HUES6 (cell line): ENCODE measurements at regions not wholly inside any gene's neighbourhood (a gene's known extent, or its start where the extent isn't known, plus 50 kb on each side); places are given as distances from the start of the nearest gene placed in this dataset.

Source experiments
- H3K27ac ChIP-seq: 2 replicates; pipeline ENCODE4 v1.7.0; 2013; ENCODE audit warnings: low read depth, mild to moderate bottlenecking, low read length, inconsistent platforms
- H3K27me3 ChIP-seq: 2 replicates; pipeline ENCODE4 v1.6.1; 2013; ENCODE audit warnings: low read length; ENCODE audit not compliant: control insufficient read depth, insufficient read depth
- H3K36me3 ChIP-seq: 2 replicates; pipeline ENCODE4 v1.6.1; 2013; ENCODE audit warnings: low read length; ENCODE audit not compliant: control insufficient read depth, insufficient read depth
- H3K4me1 ChIP-seq: 2 replicates; pipeline ENCODE4 v1.6.1; 2013; ENCODE audit warnings: low read length; ENCODE audit not compliant: control insufficient read depth, insufficient read depth
- H3K4me3 ChIP-seq: 2 replicates; pipeline ENCODE4 v1.5.1; 2013; ENCODE audit warnings: low read depth, low read length
- H3K9ac ChIP-seq: one replicate; pipeline ENCODE4 v1.6.1; 2013; ENCODE audit warnings: mild to moderate bottlenecking, low read length
- H3K9me3 ChIP-seq: 2 replicates; pipeline ENCODE4 v1.6.1; 2013; ENCODE audit warnings: low read depth, low read length; ENCODE audit not compliant: control insufficient read depth, insufficient read depth

DNA sequence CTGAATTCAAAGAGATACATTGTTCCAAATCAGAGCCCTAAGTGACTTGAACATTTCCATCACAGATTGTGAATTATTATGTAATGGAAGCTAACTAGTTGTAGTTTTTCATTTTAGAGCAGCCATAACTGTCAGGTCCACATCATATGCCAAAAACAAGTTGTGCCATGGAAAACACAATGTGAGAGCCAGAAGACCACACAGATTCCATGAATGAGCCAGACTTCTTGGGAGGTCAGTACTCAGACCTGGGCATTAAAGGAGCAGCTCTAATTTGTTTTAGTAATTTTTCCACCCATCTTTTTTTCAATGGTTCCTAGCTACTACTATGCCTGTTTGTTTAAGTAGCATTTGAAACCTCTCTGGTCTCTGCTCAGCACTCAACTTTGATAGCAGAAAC is 279.4 kb downstream of the FAT3 start:
- Histone ChIP-seq H3K4me1 (peaks cover 8% of the 10 kb centered on the region; the same call in 1 of the 2 replicates), H3K9ac (no peak overlapping the region), H3K27ac (no peak overlapping the region), H3K27me3 (no peaks in the 10 kb centered on the region), H3K9me3 (no peaks in the 10 kb centered on the region), H3K36me3 (no peaks in the 10 kb centered on the region), H3K4me3 (no peak overlapping the region)

GRCh38 chr11:92504534-92504933 is 279.9 kb downstream of the FAT3 start:
- no peaks in the 10 kb centered on the region for H3K9me3 ChIP-seq
- no peaks in the 10 kb centered on the region for H3K27me3 ChIP-seq
- H3K9ac ChIP-seq = no peak overlapping the region
- H3K4me3 ChIP-seq = no peak overlapping the region
- H3K4me1 ChIP-seq = peaks cover 8% of the 10 kb centered on the region; the same call in 1 of the 2 replicates
- H3K27ac ChIP-seq = no peak overlapping the region
- no peaks in the 10 kb centered on the region for H3K36me3 ChIP-seq

GRCh38 chr11:92505689-92506088 is 281.1 kb downstream of the FAT3 start:
- Histone ChIP-seq H3K4me1 (peaks cover 12% of the 10 kb centered on the region), H3K9me3 (no peaks in the 10 kb centered on the region), H3K27ac (no peak overlapping the region), H3K27me3 (no peaks in the 10 kb centered on the region), H3K36me3 (no peaks in the 10 kb centered on the region), H3K9ac (no peak overlapping the region), H3K4me3 (no peak overlapping the region)

- H3K4me1 ChIP-seq = peaks cover 24% of the 10 kb centered on the region
- H3K4me3 ChIP-seq = no peak overlapping the region
- no peaks in the 10 kb centered on the region for H3K36me3 ChIP-seq
- no peaks in the 10 kb centered on the region for H3K27me3 ChIP-seq
- H3K9me3 ChIP-seq = no peaks in the 10 kb centered on the region
- no peak overlapping the region for H3K27ac ChIP-seq
- H3K9ac ChIP-seq = no peak overlapping the region
Observed at GRCh38 chr11:92506809-92507336, 282.3 kb downstream of the FAT3 start.

DNA sequence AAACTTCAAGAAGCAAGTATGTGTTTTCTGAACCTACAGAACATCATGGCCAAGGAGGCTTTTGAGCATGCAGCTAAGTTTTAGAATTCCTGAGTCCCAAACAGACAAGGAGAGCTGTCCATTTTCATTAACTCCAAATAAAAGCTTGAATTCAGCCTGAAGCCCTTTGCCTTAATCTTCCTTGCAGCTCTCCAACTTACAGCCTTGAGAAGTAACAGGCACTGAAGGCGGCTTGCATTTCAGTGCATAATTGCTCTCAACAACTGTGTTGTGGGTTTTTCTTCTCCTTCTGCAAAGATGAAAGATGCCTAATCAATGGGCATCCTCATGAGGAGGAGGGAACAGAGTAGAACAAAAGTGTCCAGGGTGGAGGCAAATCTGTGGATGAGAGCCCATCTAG is 286.0 kb downstream of the FAT3 start:
- Histone ChIP-seq H3K4me1 (peaks cover 27% of the 10 kb centered on the region), H3K36me3 (no peaks in the 10 kb centered on the region), H3K4me3 (no peak overlapping the region), H3K27ac (0 out of 2 replicates have a peak overlapping the region, but pooled peaks have one; percentile 73), H3K27me3 (no peaks in the 10 kb centered on the region), H3K9ac (no peak overlapping the region), H3K9me3 (no peaks in the 10 kb centered on the region)

GRCh38 chr11:92511522-92512203 is 287.0 kb downstream of the FAT3 start:
- no peaks in the 10 kb centered on the region for H3K9me3 ChIP-seq
- peak overlapping the region; percentile 73 for H3K27ac ChIP-seq
- no peak overlapping the region for H3K9ac ChIP-seq
- H3K27me3 ChIP-seq = no peaks in the 10 kb centered on the region
- H3K36me3 ChIP-seq = no peaks in the 10 kb centered on the region
- peaks cover 27% of the 10 kb centered on the region for H3K4me1 ChIP-seq
- no peak overlapping the region for H3K4me3 ChIP-seq

GRCh38 chr11:92512204-92512569 is 287.6 kb downstream of the FAT3 start:
- H3K4me3 ChIP-seq = no peak overlapping the region
- H3K9ac ChIP-seq = no peak overlapping the region
- H3K4me1 ChIP-seq = peaks cover 22% of the 10 kb centered on the region
- H3K36me3 ChIP-seq = no peaks in the 10 kb centered on the region
- H3K9me3 ChIP-seq = no peaks in the 10 kb centered on the region
- H3K27me3 ChIP-seq = no peaks in the 10 kb centered on the region
- no peak overlapping the region for H3K27ac ChIP-seq

DNA sequence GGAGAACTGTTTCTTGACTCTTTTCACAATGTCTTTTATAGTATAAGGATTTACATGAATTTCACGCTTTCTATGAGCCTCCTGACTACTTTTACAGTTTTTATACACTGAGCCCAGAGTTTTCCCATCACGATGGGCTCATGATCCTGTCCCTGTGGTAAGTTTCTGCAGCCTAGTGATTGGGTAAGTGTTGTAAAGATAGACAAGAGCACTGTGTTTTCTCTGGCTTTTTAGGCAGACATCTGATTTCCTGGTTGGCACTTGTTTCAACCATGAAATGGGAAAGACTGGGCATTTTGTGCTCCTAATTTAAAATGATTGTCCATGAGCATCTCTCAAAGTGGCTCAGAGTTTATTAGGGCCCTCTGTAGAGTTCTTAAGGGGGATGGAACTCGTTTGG is 299.0 kb downstream of the FAT3 start:
- Histone ChIP-seq H3K36me3 (no peaks in the 10 kb centered on the region), H3K9ac (no peak overlapping the region), H3K27me3 (no peaks in the 10 kb centered on the region), H3K9me3 (no peaks in the 10 kb centered on the region), H3K4me3 (no peak overlapping the region), H3K27ac (no peak overlapping the region), H3K4me1 (no peaks in the 10 kb centered on the region)

DNA sequence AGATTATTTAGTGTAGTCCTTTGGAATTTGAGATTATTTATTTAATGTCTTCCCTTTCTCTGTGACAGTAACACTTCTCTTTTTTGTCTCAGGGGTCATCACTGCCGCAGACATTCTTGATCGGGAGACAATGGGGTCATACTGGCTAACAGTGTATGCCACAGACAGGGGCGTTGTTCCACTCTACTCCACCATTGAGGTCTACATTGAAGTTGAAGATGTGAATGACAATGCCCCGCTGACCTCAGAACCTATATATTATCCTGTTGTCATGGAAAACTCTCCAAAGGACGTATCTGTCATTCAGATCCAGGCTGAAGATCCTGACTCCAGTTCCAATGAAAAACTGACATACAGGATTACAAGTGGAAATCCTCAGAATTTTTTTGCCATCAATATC is 299.9 kb downstream of the FAT3 start:
- no peaks in the 10 kb centered on the region for H3K27me3 ChIP-seq
- H3K4me3 ChIP-seq = no peak overlapping the region
- no peaks in the 10 kb centered on the region for H3K36me3 ChIP-seq
- no peak overlapping the region for H3K27ac ChIP-seq
- H3K9ac ChIP-seq = no peak overlapping the region
- no peaks in the 10 kb centered on the region for H3K9me3 ChIP-seq
- no peaks in the 10 kb centered on the region for H3K4me1 ChIP-seq

GRCh38 chr11:92527467-92527866 is 302.8 kb downstream of the FAT3 start:
- no peaks in the 10 kb centered on the region for H3K27me3 ChIP-seq
- H3K4me1 ChIP-seq = no peaks in the 10 kb centered on the region
- no peaks in the 10 kb centered on the region for H3K9me3 ChIP-seq
- no peak overlapping the region for H3K9ac ChIP-seq
- H3K4me3 ChIP-seq = no peak overlapping the region
- H3K27ac ChIP-seq = no peak overlapping the region
- no peaks in the 10 kb centered on the region for H3K36me3 ChIP-seq

DNA sequence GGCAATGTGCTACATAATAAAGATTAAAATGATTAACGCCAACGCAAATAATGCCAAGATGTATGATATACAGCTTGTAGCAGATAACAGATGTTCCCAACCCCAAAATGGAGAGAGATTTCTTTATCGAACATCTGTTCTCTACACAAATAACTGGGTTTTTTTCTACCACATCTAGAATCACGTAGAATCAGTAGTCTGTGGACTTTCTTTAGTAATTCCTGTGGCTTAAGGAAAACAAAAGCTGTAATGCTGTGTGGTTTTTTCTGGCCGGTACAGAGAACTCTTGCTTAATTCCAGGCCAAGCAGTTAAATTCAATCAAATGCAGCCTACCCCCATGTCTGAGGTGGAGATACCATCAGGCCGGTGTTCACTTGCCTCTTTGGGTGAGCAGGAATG is 303.4 kb downstream of the FAT3 start:
- H3K27ac ChIP-seq = no peak overlapping the region
- H3K9ac ChIP-seq = no peak overlapping the region
- H3K4me1 ChIP-seq = no peaks in the 10 kb centered on the region

More for the DNA sequence above, 303.4 kb downstream of the FAT3 start:
- Histone ChIP-seq H3K4me3 (no peak overlapping the region), H3K36me3 (no peaks in the 10 kb centered on the region), H3K27me3 (no peaks in the 10 kb centered on the region), H3K9me3 (no peaks in the 10 kb centered on the region)
